ENCODE measurements at regions not wholly inside any gene's neighbourhood (a gene's known extent, or its start where the extent isn't known, plus 50 kb on each side); places are given as distances from the start of the nearest gene placed in this dataset.

- no peaks in the 10 kb centered on the region for H3K36me3 ChIP-seq (ENCODE audit: control insufficient read depth, insufficient read depth, low read length)
- POLR2A ChIA-PET (ENCODE audit: unreplicated experiment): no interaction called here
Observed at GRCh38 chr9:107888773-107889227, 399.2 kb upstream of the KLF4 start.

More at GRCh38 chr9:107888773-107889227, 399.2 kb upstream of the KLF4 start:
- no TSS peak for BruUV-seq (replicated peaks)
- peak overlapping the region; percentile 4; the same call in 1 of the 2 replicates for H3K27ac ChIP-seq (ENCODE audit: insufficient read depth, low read length)
- no peak overlapping the region for H3K4ac ChIP-seq (ENCODE audit: low read depth, low read length)
- H3K9me1 ChIP-seq (ENCODE audit: insufficient read depth, low read length): no peaks in the 10 kb centered on the region; the same call in 1 of the 2 replicates
- H3K9ac ChIP-seq (ENCODE audit: low read depth, low read length): no peak overlapping the region; the same call in 1 of the 2 replicates
- ATAC-seq (ENCODE audit: low read depth) (peak; percentile 57; the same call in 1 of the 2 replicates), DNase-seq (no peak)
- H3K4me2 ChIP-seq (ENCODE audit: low read depth, low read length): no peak overlapping the region; the same call in 1 of the 2 replicates
- TF ChIP-seq RAD21 (IDR thresholded peaks at IDR 0.05; ENCODE audit: low read length): no peak
- TF ChIP-seq NFE2L2 (IDR thresholded peaks at IDR 0.05; ENCODE audit: low read depth, low read length): no peak
- TF ChIP-seq MAZ (IDR thresholded peaks at IDR 0.05; ENCODE audit: borderline replicate concordance, low read depth, low read length): no peak
- TF ChIP-seq CEBPB (IDR thresholded peaks at IDR 0.05; ENCODE audit: low read depth, low read length): no peak
- H3K27me3 ChIP-seq (ENCODE audit: control insufficient read depth, insufficient read depth, low read length): no peaks in the 10 kb centered on the region
- in situ Hi-C loops (cut with MboI; ENCODE audit: low sequenced_read_pairs): loop anchor here (25.0 kb wide), 1 partner anchor 401 kb away; the partner anchor contains the start of gene KLF4
- H4K8ac ChIP-seq (ENCODE audit: low read depth in 2 of 2, low read length in 2 of 2): no peak overlapping the region
- H4K91ac ChIP-seq (ENCODE audit: insufficient read depth, low read depth, low read length): 0 out of 2 replicates have a peak overlapping the region, but pooled peaks have one; percentile 32
- H2BK15ac ChIP-seq (ENCODE audit: low read depth, low read length): no peak overlapping the region
- no peak overlapping the region for H3K4me3 ChIP-seq (ENCODE audit: insufficient read depth, low read depth, low read length)
- H3K79me1 ChIP-seq (ENCODE audit: low read depth in 1 of 2, low read length in 2 of 2): no peaks in the 10 kb centered on the region
- H3K9me3 ChIP-seq (ENCODE audit: control insufficient read depth, insufficient read depth, low read length): no peaks in the 10 kb centered on the region
- no peak overlapping the region for H3K56ac ChIP-seq (ENCODE audit: extremely low read depth, insufficient read depth, low read length)
- no peak overlapping the region for H2AK5ac ChIP-seq (ENCODE audit: low read depth, low read length)
- peak overlapping the region; percentile 57; the same call in 1 of the 2 replicates for H3K18ac ChIP-seq (ENCODE audit: low read depth, low read length)
- no peak overlapping the region for H3K14ac ChIP-seq (replicated peaks; ENCODE audit: low read depth, low read length)
- H3K4me1 ChIP-seq (ENCODE audit: control insufficient read depth, insufficient read depth, low read length): peaks cover 5% of the 10 kb centered on the region; the same call in 1 of the 2 replicates
- no peak overlapping the region for H2BK5ac ChIP-seq (ENCODE audit: low read depth, low read length, poor library complexity, severe bottlenecking)
- CTCF ChIA-PET: no interaction called here
- H4K20me1 ChIP-seq (ENCODE audit: insufficient read depth, low read length): no peaks in the 10 kb centered on the region
- H2AK9ac ChIP-seq (replicated peaks; ENCODE audit: low read depth, low read length, poor library complexity): no peak overlapping the region
- dilution Hi-C loops (cut with HindIII; ENCODE audit: low sequenced_read_pairs, unreplicated experiment): no loop called here
- H3K23ac ChIP-seq (ENCODE audit: low read depth, low read length): no peak overlapping the region
- no peak overlapping the region for H2BK20ac ChIP-seq (ENCODE audit: low read depth, low read length)
- no CpG with 5 or more reads among the region's 2 CpGs for WGBS, 2 experiments (ENCODE audit: extremely low coverage in 2 of 2, insufficient read length in 1 of 2)
- peak overlapping the region; percentile 25; the same call in 1 of the 2 replicates for H4K5ac ChIP-seq (ENCODE audit: low read depth, low read length)
- H2BK120ac ChIP-seq (ENCODE audit: low read depth, low read length): no peak overlapping the region
- intact Hi-C loops (cut with micrococcal nuclease): no loop called here
- H2AFZ ChIP-seq (replicated peaks; ENCODE audit: low read length, poor library complexity): peak overlapping the region; percentile 9
